Keratinocyte (primary cell): ENCODE measurements at regions not wholly inside any gene's neighbourhood (a gene's known extent, or its start where the extent isn't known, plus 50 kb on each side); places are given as distances from the start of the nearest gene placed in this dataset.

Experiments used
- DNase-seq: peaks from one replicate; pipeline ENCODE4 v3.0.0-alpha.2; 2011; ENCODE audit warnings: low read depth, missing footprints, low spot score
- FAIRE-seq: peaks from 2 replicates; lab custom pipeline; 2011; peaks lifted over from hg19 to GRCh38; lab: Jason Lieb, UNC
- H2AFZ ChIP-seq: 2 replicates; pipeline ENCODE4 v1.6.0; 2012; ENCODE audit warnings: low read length, control low read depth, inconsistent platforms; ENCODE audit not compliant: control insufficient read depth
- H3K27ac ChIP-seq: 2 replicates; pipeline ENCODE4 v1.5.1; 2011; ENCODE audit warnings: low read length; ENCODE audit not compliant: control insufficient read depth, insufficient read depth
- H3K27me3 ChIP-seq: 3 replicates; pipeline ENCODE4 v1.6.0; 2011; ENCODE audit warnings: low read length; ENCODE audit not compliant: control insufficient read depth, insufficient read depth; ENCODE audit errors: extremely low read depth
- H3K36me3 ChIP-seq, 2 experiments: 2 replicates in 1 of 2; 3 replicates in 1 of 2; pipeline ENCODE4 v1.5.1; 2011; ENCODE audit warnings: low read length in 2 of 2, mild to moderate bottlenecking in 1 of 2; ENCODE audit not compliant: control insufficient read depth in 2 of 2, insufficient read depth in 2 of 2; ENCODE audit errors: extremely low read depth in 1 of 2
- H3K4me1 ChIP-seq: 3 replicates; pipeline ENCODE4 v1.5.1; 2011; ENCODE audit warnings: low read length; ENCODE audit not compliant: control insufficient read depth, insufficient read depth; ENCODE audit errors: extremely low read depth
- H3K4me2 ChIP-seq: 3 replicates; pipeline ENCODE4 v1.6.0; 2011; ENCODE audit warnings: low read depth, low read length; ENCODE audit not compliant: control insufficient read depth, insufficient read depth; ENCODE audit errors: extremely low read depth
- H3K4me3 ChIP-seq, 3 experiments: fragments of 200-600 bp in 1 of 3; sonication (generic) in 1 of 3; 2 replicates in 2 of 3; 3 replicates in 1 of 3; pipeline ENCODE4 v1.5.1; 2011 to 2016; ENCODE audit warnings: low read length in 3 of 3, mild to moderate bottlenecking in 3 of 3, control low read depth in 2 of 3, inconsistent platforms in 1 of 3, low read depth in 1 of 3, mixed read lengths in 1 of 3, mixed run types in 1 of 3, moderate library complexity in 1 of 3; ENCODE audit not compliant: control insufficient read depth in 2 of 3, insufficient read depth in 2 of 3; ENCODE audit errors: extremely low read depth in 1 of 3
- H3K79me2 ChIP-seq: 2 replicates; pipeline ENCODE4 v1.6.0; 2012; ENCODE audit warnings: low read length; ENCODE audit not compliant: control insufficient read depth, insufficient read depth
- H3K9ac ChIP-seq: 3 replicates; pipeline ENCODE4 v1.6.0; 2011; ENCODE audit warnings: low read length; ENCODE audit not compliant: control insufficient read depth, insufficient read depth; ENCODE audit errors: extremely low read depth
- H3K9me1 ChIP-seq: 3 replicates; pipeline ENCODE4 v1.6.0; 2011; ENCODE audit warnings: low read length; ENCODE audit not compliant: control insufficient read depth, insufficient read depth; ENCODE audit errors: extremely low read depth
- H3K9me3 ChIP-seq: 2 replicates; pipeline ENCODE4 v1.5.1; 2012; ENCODE audit warnings: low read depth, low read length; ENCODE audit not compliant: control insufficient read depth
- H4K20me1 ChIP-seq: 3 replicates; pipeline ENCODE4 v1.6.0; 2011; ENCODE audit warnings: low read length; ENCODE audit not compliant: control insufficient read depth, insufficient read depth; ENCODE audit errors: extremely low read depth
- EZH2 ChIP-seq: IDR thresholded peaks from one replicate; pipeline ENCODE4 v1.6.1; 2012; ENCODE audit warnings: inconsistent platforms, mild to moderate bottlenecking, low read length, moderate library complexity
- dilution Hi-C: fragments of 300-500 bp; cut with MboI; formaldehyde crosslinking; loops from one replicate; pipeline ENCODE4 v1.7.0; 2020; ENCODE audit warnings: low sequenced_read_pairs; ENCODE audit not compliant: extremely low pct_ligation_motif_present
- TF ChIP-seq, protein P1 (sequence below), 3 experiments: IDR thresholded peaks in 1 of 3; conservative IDR thresholded peaks in 1 of 3; optimal IDR thresholded peaks in 1 of 3; 2 replicates in 2 of 3; 3 replicates in 1 of 3; pipeline versions ENCODE3 to v1.5.1; 2011; ENCODE audit warnings: low read length in 3 of 3, mild to moderate bottlenecking in 3 of 3, moderate library complexity in 2 of 3, control low read depth in 1 of 3, inconsistent platforms in 1 of 3; ENCODE audit not compliant: insufficient read depth in 2 of 3; ENCODE audit errors: extremely low read depth in 1 of 3

DNA sequence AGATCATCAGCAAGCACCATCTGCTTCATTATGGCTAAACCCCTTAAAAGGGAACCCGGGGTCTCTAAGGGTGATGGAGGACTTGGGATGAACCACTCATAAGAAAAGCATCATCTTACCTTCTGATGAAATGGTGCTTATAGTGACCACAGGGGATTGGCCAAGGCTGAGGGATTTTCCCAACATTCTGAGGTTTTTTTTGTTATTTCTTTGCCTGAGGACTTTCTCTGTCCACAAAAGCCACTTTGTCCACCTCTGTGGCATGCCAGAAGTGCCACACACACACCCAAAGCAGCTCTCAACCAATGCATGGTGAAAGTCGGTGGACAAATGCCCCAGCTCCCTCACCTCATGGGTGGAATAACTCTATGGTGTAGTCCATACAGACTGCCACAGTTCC lies 79.3 kb upstream of the TOP1 start:
- TF ChIP-seq, protein P1, sequence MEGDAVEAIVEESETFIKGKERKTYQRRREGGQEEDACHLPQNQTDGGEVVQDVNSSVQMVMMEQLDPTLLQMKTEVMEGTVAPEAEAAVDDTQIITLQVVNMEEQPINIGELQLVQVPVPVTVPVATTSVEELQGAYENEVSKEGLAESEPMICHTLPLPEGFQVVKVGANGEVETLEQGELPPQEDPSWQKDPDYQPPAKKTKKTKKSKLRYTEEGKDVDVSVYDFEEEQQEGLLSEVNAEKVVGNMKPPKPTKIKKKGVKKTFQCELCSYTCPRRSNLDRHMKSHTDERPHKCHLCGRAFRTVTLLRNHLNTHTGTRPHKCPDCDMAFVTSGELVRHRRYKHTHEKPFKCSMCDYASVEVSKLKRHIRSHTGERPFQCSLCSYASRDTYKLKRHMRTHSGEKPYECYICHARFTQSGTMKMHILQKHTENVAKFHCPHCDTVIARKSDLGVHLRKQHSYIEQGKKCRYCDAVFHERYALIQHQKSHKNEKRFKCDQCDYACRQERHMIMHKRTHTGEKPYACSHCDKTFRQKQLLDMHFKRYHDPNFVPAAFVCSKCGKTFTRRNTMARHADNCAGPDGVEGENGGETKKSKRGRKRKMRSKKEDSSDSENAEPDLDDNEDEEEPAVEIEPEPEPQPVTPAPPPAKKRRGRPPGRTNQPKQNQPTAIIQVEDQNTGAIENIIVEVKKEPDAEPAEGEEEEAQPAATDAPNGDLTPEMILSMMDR (optimal IDR thresholded peaks at IDR 0.05 in 1 of 3, IDR thresholded peaks at IDR 0.05 in 1 of 3, conservative IDR thresholded peaks at IDR 0.05 in 1 of 3; ENCODE audit: extremely low read depth in 1 of 3, insufficient read depth in 2 of 3, low read length in 3 of 3), result no peak
- no peak for TF ChIP-seq EZH2
- Histone ChIP-seq H3K27me3 (peaks cover 4% of the 10 kb centered on the region), H3K27ac (no peak overlapping the region), H3K9me1 (no peaks in the 10 kb centered on the region), H3K9ac (no peak overlapping the region), H4K20me1 (no peaks in the 10 kb centered on the region), H3K4me1 (peaks cover 15% of the 10 kb centered on the region), H2AFZ (no peak overlapping the region), H3K4me2 (no peak overlapping the region), H3K36me3 (no peaks in the 10 kb centered on the region), H3K9me3 (no peaks in the 10 kb centered on the region), H3K4me3 (no peak overlapping the region), H3K79me2 (no peaks in the 10 kb centered on the region)
- DNase-seq, result no peak
- dilution Hi-C loops, result loop anchor here (25.0 kb wide), 1 partner anchor 212 kb away; no protein-coding TSS in a partner anchor
- no peak for FAIRE-seq

DNA sequence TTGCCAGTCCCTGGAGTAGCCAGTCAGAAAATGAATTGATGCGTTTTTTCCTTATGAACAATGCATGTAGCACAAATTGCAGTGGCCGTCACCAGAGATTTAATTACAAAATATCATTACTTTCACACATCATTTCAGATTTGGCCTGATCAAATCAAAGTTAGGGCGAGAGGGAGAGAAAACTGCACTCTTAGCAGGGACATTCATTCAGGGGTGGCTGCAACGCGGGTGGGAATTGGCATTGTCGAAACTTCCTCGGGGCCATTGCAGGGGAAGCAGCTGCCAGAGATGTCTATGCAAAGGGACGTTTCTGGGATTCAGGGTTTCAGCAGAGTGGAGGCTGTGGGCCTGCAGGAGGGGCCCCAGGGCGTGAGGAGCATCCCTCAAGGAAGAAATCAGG lies 76.5 kb upstream of the TOP1 start:
- H3K27ac ChIP-seq, result no peak overlapping the region
- dilution Hi-C loops, result no loop called here
- no peaks in the 10 kb centered on the region for H3K36me3 ChIP-seq
- H3K4me2 ChIP-seq, result no peak overlapping the region
- H3K27me3 ChIP-seq, result no peaks in the 10 kb centered on the region
- no peaks in the 10 kb centered on the region for H3K79me2 ChIP-seq
- H3K9me3 ChIP-seq, result no peaks in the 10 kb centered on the region
- TF ChIP-seq, protein P1 (optimal IDR thresholded peaks at IDR 0.05 in 1 of 3, IDR thresholded peaks at IDR 0.05 in 1 of 3, conservative IDR thresholded peaks at IDR 0.05 in 1 of 3; ENCODE audit: extremely low read depth in 1 of 3, insufficient read depth in 2 of 3, low read length in 3 of 3), result no peak
- TF ChIP-seq EZH2, result no peak
- H2AFZ ChIP-seq, result no peak overlapping the region
- no peak overlapping the region for H3K4me3 ChIP-seq
- FAIRE-seq, result no peak
- DNase-seq, result no peak
- no peaks in the 10 kb centered on the region for H3K9me1 ChIP-seq
- no peak overlapping the region for H3K9ac ChIP-seq
- no peaks in the 10 kb centered on the region for H4K20me1 ChIP-seq
- H3K4me1 ChIP-seq, result peaks cover 15% of the 10 kb centered on the region
